Cerebellar nuclear complex (tissue), 1 donor: ENCODE measurements at regions not wholly inside any gene's neighbourhood (a gene's known extent, or its start where the extent isn't known, plus 50 kb on each side); places are given as distances from the start of the nearest gene placed in this dataset.
"Not testable (repeated sequence)": the region's sequence is repeated elsewhere in the genome, so short reads cannot be mapped to it uniquely, and the experiment has no call there.

ENCODE experiments used
- DNase-seq, 2 experiments: peaks; one replicate each; lab custom pipeline; 2025; lab: John Stamatoyannopoulos, UW

GRCh38 chr2:196278491-196278911, 107.1 kb upstream of the STK17B start:
- no peak for DNase-seq

GRCh38 chr2:196279541-196279940, 108.2 kb upstream of the STK17B start:
- no peak for DNase-seq

GRCh38 chr2:196284144-196284844, 112.9 kb upstream of the STK17B start:
- DNase-seq, result no peak

GRCh38 chr2:196284866-196285557, 113.6 kb upstream of the STK17B start:
- no peak for DNase-seq

- no peak for DNase-seq
These were observed 115.4 kb upstream of the STK17B start for GRCh38 chr2:196286821-196287220.

GRCh38 chr2:196287523-196287922, 116.1 kb upstream of the STK17B start:
- DNase-seq, result no peak

- DNase-seq, result no peak
These were observed 116.7 kb upstream of the STK17B start for GRCh38 chr2:196288006-196288538.

- DNase-seq, result no peak
These were observed 117.6 kb upstream of the STK17B start for GRCh38 chr2:196289000-196289399.

DNA sequence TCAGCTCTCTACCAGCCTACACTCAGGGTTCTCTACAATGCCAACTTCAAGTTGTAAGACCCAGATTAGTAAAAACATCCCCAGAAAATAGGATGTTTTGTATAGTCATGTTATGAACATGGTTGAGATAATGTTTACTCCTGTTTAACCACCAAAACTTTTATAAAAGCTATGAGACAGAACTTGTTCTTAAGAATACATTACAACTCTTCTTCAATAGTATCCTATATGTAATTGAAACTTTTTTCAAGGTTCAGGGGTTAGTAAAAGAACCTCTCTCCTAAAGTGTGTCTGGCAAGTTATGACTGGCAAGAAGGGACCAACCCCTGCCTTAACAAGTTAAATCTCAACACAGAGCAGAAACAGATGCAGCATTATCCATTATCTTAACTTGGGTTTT, 118.8 kb upstream of the STK17B start:
- no peak for DNase-seq

DNA sequence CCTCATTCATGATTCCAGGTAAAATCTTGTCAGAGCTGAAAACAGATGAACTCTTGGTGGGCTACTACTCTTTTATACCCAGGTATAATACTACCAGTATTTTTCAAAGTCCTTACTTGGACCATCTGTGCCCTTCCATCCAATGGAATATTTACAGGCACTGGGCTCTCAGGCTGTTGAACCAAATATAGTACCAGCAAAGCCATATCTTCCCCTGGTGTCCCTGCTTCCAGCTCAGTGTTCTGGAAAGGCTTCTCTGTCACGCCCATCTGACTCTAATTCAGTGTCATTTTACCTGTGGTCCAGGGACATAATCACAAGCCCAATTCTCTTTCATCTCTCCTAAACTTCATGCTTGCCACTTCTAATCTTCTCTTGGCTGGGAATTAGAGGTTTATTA, 119.2 kb upstream of the STK17B start:
- no peak for DNase-seq

GRCh38 chr2:196291426-196291825, 120.0 kb upstream of the STK17B start:
- DNase-seq, result no peak

- DNase-seq, result no peak
These were observed 120.8 kb upstream of the STK17B start for GRCh38 chr2:196291873-196292800.

DNA sequence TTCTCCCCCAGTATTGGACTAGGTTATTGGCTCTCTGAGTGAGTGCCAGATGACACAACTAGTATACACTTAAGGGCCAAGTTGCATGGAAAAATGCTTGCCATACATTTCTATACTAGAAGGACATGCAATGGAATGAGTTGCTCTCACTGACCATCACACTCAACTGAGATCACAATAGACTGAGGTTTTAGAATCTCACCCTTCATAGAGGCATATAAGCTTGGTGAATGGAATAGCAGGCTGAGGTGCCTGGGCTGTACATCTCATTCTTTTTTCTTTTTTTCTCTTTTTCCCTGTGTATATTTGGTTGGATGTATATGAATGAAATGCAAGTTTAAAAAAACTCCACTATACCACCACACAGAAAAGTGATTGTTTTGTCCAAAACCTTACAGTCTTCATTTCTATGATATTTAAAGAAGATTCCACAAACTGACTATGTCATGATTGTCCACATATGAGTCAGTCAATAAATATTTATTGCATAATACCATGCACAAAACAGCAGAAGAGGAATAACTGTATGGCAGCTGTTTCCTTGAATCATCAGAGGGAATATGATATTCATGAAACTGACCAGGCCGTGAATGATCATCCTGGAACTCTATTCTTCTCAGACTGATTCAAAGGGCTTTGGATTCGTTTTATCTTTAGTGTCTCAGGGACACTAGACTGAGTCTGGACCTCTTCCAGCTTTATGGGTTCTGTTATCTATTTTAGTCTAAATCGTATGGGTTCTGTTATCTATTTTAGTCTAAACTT, 122.6 kb upstream of the STK17B start:
- DNase-seq, result no peak

- no peak for DNase-seq
These were observed 123.1 kb upstream of the STK17B start for GRCh38 chr2:196294516-196294909.

DNA sequence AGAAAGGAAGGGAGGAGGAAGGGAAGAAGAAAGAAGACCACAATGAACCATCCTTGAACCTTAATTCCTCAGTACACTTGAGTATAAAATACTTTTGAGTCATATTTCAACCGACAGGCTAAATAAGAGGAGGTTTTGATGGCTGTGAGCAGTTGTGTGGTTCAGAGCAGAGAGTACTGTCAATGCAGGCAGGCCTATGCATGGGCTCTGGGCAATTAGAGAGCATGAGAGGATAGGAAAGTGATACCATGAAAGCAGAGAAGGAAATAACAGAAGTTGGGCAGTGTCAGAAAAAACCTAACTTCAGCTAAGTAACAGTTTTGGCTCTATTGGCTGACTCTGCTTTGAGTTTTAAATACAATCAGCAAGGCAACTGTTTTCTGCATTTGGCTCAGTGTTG, 123.6 kb upstream of the STK17B start:
- DNase-seq, result no peak

GRCh38 chr2:196298106-196298723, 126.8 kb upstream of the STK17B start:
- not testable (repeated sequence) for DNase-seq

- no peak for DNase-seq
These were observed 136.5 kb upstream of the STK17B start for GRCh38 chr2:196307775-196308305.

DNA sequence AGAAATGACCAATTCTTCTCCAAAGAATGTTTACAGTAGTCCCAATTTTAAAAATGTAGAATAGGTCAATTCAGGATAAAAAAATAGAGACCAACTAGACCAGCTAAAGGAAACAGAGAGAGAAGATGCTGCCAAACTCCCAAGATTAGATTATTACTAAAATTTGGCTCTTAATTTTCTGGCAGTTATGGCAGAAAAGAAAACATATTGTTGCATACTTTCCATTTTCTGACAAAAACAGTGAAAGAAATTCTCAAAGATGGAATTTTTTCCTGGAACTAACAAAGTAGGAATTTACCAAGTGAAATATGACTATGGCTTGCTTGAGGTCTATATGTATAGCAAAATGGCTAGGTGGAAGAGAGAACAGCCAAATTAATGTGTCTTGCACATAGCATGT, 138.3 kb upstream of the STK17B start:
- DNase-seq, result no peak

- no peak for DNase-seq
These were observed 142.8 kb upstream of the STK17B start for GRCh38 chr2:196314157-196314556.

- no peak for DNase-seq
These were observed 143.4 kb upstream of the STK17B start for GRCh38 chr2:196314780-196315179.
